Duodenal mucosa (tissue), 2 donors: ENCODE measurements at regions not wholly inside any gene's neighbourhood (a gene's known extent, or its start where the extent isn't known, plus 50 kb on each side); places are given as distances from the start of the nearest gene placed in this dataset.

Experiments used
- H3K27ac ChIP-seq: one replicate; pipeline ENCODE4 v1.7.0; 2013; ENCODE audit warnings: low read depth, low read length
- H3K27me3 ChIP-seq, 2 donors: one replicate each; pipeline ENCODE4 v1.7.0; 2013; ENCODE audit warnings: low read length in 2 of 2, control low read depth in 1 of 2; ENCODE audit not compliant: insufficient read depth in 2 of 2, control insufficient read depth in 1 of 2
- H3K36me3 ChIP-seq, 2 donors: one replicate each; pipeline ENCODE4 v1.7.0; 2013; ENCODE audit warnings: low read length in 2 of 2, control low read depth in 1 of 2; ENCODE audit not compliant: insufficient read depth in 2 of 2, control insufficient read depth in 1 of 2
- H3K4me1 ChIP-seq, 2 donors: one replicate each; pipeline ENCODE4 v1.7.0; 2013; ENCODE audit warnings: low read length in 2 of 2, control low read depth in 1 of 2; ENCODE audit not compliant: insufficient read depth in 2 of 2, control insufficient read depth in 1 of 2
- H3K4me3 ChIP-seq, 2 donors: one replicate each; pipeline ENCODE4 v1.7.0; 2013; ENCODE audit warnings: low read length in 2 of 2, low read depth in 1 of 2
- H3K9ac ChIP-seq, 2 donors: one replicate each; pipeline ENCODE4 v1.7.0; 2013; ENCODE audit warnings: low read length in 2 of 2, low read depth in 1 of 2
- H3K9me3 ChIP-seq, 2 donors: one replicate each; pipeline ENCODE4 v1.7.0; 2013; ENCODE audit warnings: low read length in 2 of 2, control low read depth in 1 of 2; ENCODE audit not compliant: control insufficient read depth in 1 of 2

GRCh38 chr12:34392741-34393085 is 370.4 kb downstream of the ALG10 start:
- Histone ChIP-seq H3K27ac (no peak overlapping the region), H3K4me3 (no peak overlapping the region), H3K9ac (no peak overlapping the region), H3K27me3 (no peaks in the 10 kb centered on the region), H3K9me3 (peaks cover 47 to 88% of the 10 kb centered on the region in 2 donors), H3K4me1 (no peaks in the 10 kb centered on the region), H3K36me3 (no peaks in the 10 kb centered on the region)

GRCh38 chr12:34393086-34393820 is 371.0 kb downstream of the ALG10 start:
- H3K9ac ChIP-seq, result no peak overlapping the region

GRCh38 chr12:34393821-34394150 is 371.5 kb downstream of the ALG10 start:
- Histone ChIP-seq H3K4me1 (no peaks in the 10 kb centered on the region), H3K27ac (no peak overlapping the region), H3K9me3 (peaks cover 54 to 88% of the 10 kb centered on the region in 2 donors), H3K4me3 (no peak overlapping the region), H3K9ac (no peak overlapping the region), H3K27me3 (no peaks in the 10 kb centered on the region), H3K36me3 (no peaks in the 10 kb centered on the region)

More at GRCh38 chr12:34393086-34393820, 371.0 kb downstream of the ALG10 start:
- Histone ChIP-seq H3K4me1 (no peaks in the 10 kb centered on the region), H3K27ac (no peak overlapping the region), H3K27me3 (no peaks in the 10 kb centered on the region), H3K9me3 (peaks cover 49 to 86% of the 10 kb centered on the region in 2 donors), H3K36me3 (no peaks in the 10 kb centered on the region), H3K4me3 (no peak overlapping the region)

- no peaks in the 10 kb centered on the region for H3K4me1 ChIP-seq
- H3K9ac ChIP-seq, result no peak overlapping the region
- no peaks in the 10 kb centered on the region for H3K27me3 ChIP-seq
- H3K36me3 ChIP-seq, result no peaks in the 10 kb centered on the region
- H3K27ac ChIP-seq, result no peak overlapping the region
- H3K4me3 ChIP-seq, result no peak overlapping the region
- H3K9me3 ChIP-seq, result peaks cover 55 to 88% of the 10 kb centered on the region in 2 donors
Observed at GRCh38 chr12:34394211-34395055, 372.1 kb downstream of the ALG10 start.

- H3K9me3 ChIP-seq, result peaks cover 56 to 89% of the 10 kb centered on the region in 2 donors
- H3K36me3 ChIP-seq, result no peaks in the 10 kb centered on the region
- H3K27ac ChIP-seq, result no peak overlapping the region
- no peak overlapping the region for H3K9ac ChIP-seq
- H3K4me3 ChIP-seq, result no peak overlapping the region
- no peaks in the 10 kb centered on the region for H3K4me1 ChIP-seq
- no peaks in the 10 kb centered on the region for H3K27me3 ChIP-seq
Observed at GRCh38 chr12:34395056-34396005, 373.0 kb downstream of the ALG10 start.

- Histone ChIP-seq H3K9ac (no peak overlapping the region), H3K36me3 (no peaks in the 10 kb centered on the region), H3K4me3 (peak overlapping the region in 1 of 2 donors; percentile 2), H3K9me3 (peaks cover 53 to 87% of the 10 kb centered on the region in 2 donors), H3K27me3 (no peaks in the 10 kb centered on the region), H3K27ac (no peak overlapping the region), H3K4me1 (no peaks in the 10 kb centered on the region)
Observed at GRCh38 chr12:34396006-34396860, 373.9 kb downstream of the ALG10 start.

- Histone ChIP-seq H3K9me3 (peaks cover 45 to 87% of the 10 kb centered on the region in 2 donors), H3K4me1 (no peaks in the 10 kb centered on the region), H3K4me3 (no peak overlapping the region), H3K27me3 (no peaks in the 10 kb centered on the region), H3K27ac (no peak overlapping the region), H3K9ac (no peak overlapping the region), H3K36me3 (no peaks in the 10 kb centered on the region)
Observed at GRCh38 chr12:34396861-34397590, 374.7 kb downstream of the ALG10 start.

GRCh38 chr12:34397591-34398365 is 375.5 kb downstream of the ALG10 start:
- no peak overlapping the region for H3K27ac ChIP-seq
- H3K4me3 ChIP-seq, result no peak overlapping the region
- H3K9me3 ChIP-seq, result peaks cover 39 to 87% of the 10 kb centered on the region in 2 donors
- H3K9ac ChIP-seq, result no peak overlapping the region
- no peaks in the 10 kb centered on the region for H3K36me3 ChIP-seq
- no peaks in the 10 kb centered on the region for H3K27me3 ChIP-seq
- no peaks in the 10 kb centered on the region for H3K4me1 ChIP-seq
